SH-SY5Y (cell line): ENCODE measurements at regions not wholly inside any gene's neighbourhood (a gene's known extent, or its start where the extent isn't known, plus 50 kb on each side); places are given as distances from the start of the nearest gene placed in this dataset.

ENCODE experiments used
- GATA2 ChIP-seq: IDR thresholded peaks from 2 replicates; pipeline ENCODE4 v1.6.1; 2011; ENCODE audit warnings: mild to moderate bottlenecking, low read depth, low read length
- GATA3 ChIP-seq: IDR thresholded peaks from 2 replicates; pipeline ENCODE4 v1.6.1; 2011; ENCODE audit warnings: low read depth, mild to moderate bottlenecking, low read length, moderate library complexity

GRCh38 chr20:24718277-24718676, 230.8 kb upstream of the CST7 start:
- no peak for TF ChIP-seq GATA3
- no peak for TF ChIP-seq GATA2

- TF ChIP-seq GATA2 = no peak
- no peak for TF ChIP-seq GATA3
Measured at GRCh38 chr20:24718696-24719095, 230.4 kb upstream of the CST7 start.

- TF ChIP-seq GATA2 (no peak), GATA3 (no peak)
Measured at GRCh38 chr20:24720957-24721356, 228.1 kb upstream of the CST7 start.

GRCh38 chr20:24721891-24722568, 227.0 kb upstream of the CST7 start:
- TF ChIP-seq GATA3 (no peak), GATA2 (no peak)

- TF ChIP-seq GATA2 = no peak
- TF ChIP-seq GATA3 = no peak
Measured at GRCh38 chr20:24722586-24722985, 226.5 kb upstream of the CST7 start.

- TF ChIP-seq GATA2 (no peak), GATA3 (no peak)
Measured at GRCh38 chr20:24723186-24723585, 225.9 kb upstream of the CST7 start.

- TF ChIP-seq GATA3 = no peak
- no peak for TF ChIP-seq GATA2
Measured at GRCh38 chr20:24723647-24724352, 225.3 kb upstream of the CST7 start.

GRCh38 chr20:24724982-24725533, 224.0 kb upstream of the CST7 start:
- no peak for TF ChIP-seq GATA3
- no peak for TF ChIP-seq GATA2

- no peak for TF ChIP-seq GATA2
- TF ChIP-seq GATA3 = no peak
Measured at GRCh38 chr20:24727795-24728194, 221.3 kb upstream of the CST7 start.

- TF ChIP-seq GATA2 (no peak), GATA3 (no peak)
Measured at GRCh38 chr20:24729896-24730605, 219.0 kb upstream of the CST7 start.

- TF ChIP-seq GATA3 (no peak), GATA2 (no peak)
Measured at GRCh38 chr20:24730750-24731149, 218.3 kb upstream of the CST7 start.

GRCh38 chr20:24731312-24731711, 217.8 kb upstream of the CST7 start:
- TF ChIP-seq GATA3 = no peak
- no peak for TF ChIP-seq GATA2

GRCh38 chr20:24732076-24732475, 217.0 kb upstream of the CST7 start:
- TF ChIP-seq GATA2 = no peak
- TF ChIP-seq GATA3 = no peak

GRCh38 chr20:24732599-24732998, 216.5 kb upstream of the CST7 start:
- TF ChIP-seq GATA3 = no peak
- TF ChIP-seq GATA2 = no peak
